B cell (primary cell): ENCODE measurements at regions not wholly inside any gene's neighbourhood (a gene's known extent, or its start where the extent isn't known, plus 50 kb on each side); places are given as distances from the start of the nearest gene placed in this dataset.

ENCODE experiments used
- EZH2 ChIP-seq: IDR thresholded peaks from 2 replicates; pipeline ENCODE4 v1.6.1; 2012; ENCODE audit warnings: borderline replicate concordance, low read depth, mild to moderate bottlenecking, moderate library complexity, low read length; ENCODE audit not compliant: insufficient read depth, poor library complexity, severe bottlenecking
- TF ChIP-seq, protein P1 (sequence below): fragments of 200-600 bp; IDR thresholded peaks from one replicate; pipeline ENCODE4 v1.8.0; 2022; ENCODE audit warnings: antibody characterized with exemption, mild to moderate bottlenecking

- TF ChIP-seq, protein P1, sequence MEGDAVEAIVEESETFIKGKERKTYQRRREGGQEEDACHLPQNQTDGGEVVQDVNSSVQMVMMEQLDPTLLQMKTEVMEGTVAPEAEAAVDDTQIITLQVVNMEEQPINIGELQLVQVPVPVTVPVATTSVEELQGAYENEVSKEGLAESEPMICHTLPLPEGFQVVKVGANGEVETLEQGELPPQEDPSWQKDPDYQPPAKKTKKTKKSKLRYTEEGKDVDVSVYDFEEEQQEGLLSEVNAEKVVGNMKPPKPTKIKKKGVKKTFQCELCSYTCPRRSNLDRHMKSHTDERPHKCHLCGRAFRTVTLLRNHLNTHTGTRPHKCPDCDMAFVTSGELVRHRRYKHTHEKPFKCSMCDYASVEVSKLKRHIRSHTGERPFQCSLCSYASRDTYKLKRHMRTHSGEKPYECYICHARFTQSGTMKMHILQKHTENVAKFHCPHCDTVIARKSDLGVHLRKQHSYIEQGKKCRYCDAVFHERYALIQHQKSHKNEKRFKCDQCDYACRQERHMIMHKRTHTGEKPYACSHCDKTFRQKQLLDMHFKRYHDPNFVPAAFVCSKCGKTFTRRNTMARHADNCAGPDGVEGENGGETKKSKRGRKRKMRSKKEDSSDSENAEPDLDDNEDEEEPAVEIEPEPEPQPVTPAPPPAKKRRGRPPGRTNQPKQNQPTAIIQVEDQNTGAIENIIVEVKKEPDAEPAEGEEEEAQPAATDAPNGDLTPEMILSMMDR = no peak
- TF ChIP-seq EZH2 = no peak
Measured at GRCh38 chr5:74430631-74431289, 209.8 kb downstream of the ENC1 start.
